ENCODE measurements at regions not wholly inside any gene's neighbourhood (a gene's known extent, or its start where the extent isn't known, plus 50 kb on each side); places are given as distances from the start of the nearest gene placed in this dataset.

- no peak overlapping the region for H3K4me3 Mint-ChIP-seq
- no peak overlapping the region for H3K27ac Mint-ChIP-seq
- ATAC-seq (no peak), DNase-seq (ENCODE audit: low spot score in 2 of 2) (no peak)
- no peaks in the 10 kb centered on the region for H3K9me3 Mint-ChIP-seq
- H3K4me1 Mint-ChIP-seq: no peaks in the 10 kb centered on the region
- H3K36me3 Mint-ChIP-seq: no peaks in the 10 kb centered on the region
Observed at GRCh38 chr11:105553025-105553424, 56.8 kb upstream of the GRIA4 start.

- H3K4me3 Mint-ChIP-seq: no peak overlapping the region
- H3K9me3 Mint-ChIP-seq: no peaks in the 10 kb centered on the region
- H3K27ac Mint-ChIP-seq: no peak overlapping the region
- ATAC-seq: no peak
- no peaks in the 10 kb centered on the region for H3K36me3 Mint-ChIP-seq
- no peak for DNase-seq (ENCODE audit: low spot score in 2 of 2)
- no peaks in the 10 kb centered on the region for H3K4me1 Mint-ChIP-seq
Observed at GRCh38 chr11:105548359-105548758, 61.5 kb upstream of the GRIA4 start.

GRCh38 chr11:105538588-105538987, 71.3 kb upstream of the GRIA4 start:
- H3K4me1 Mint-ChIP-seq: no peaks in the 10 kb centered on the region
- H3K9me3 Mint-ChIP-seq: no peaks in the 10 kb centered on the region
- no peak overlapping the region for H3K27ac Mint-ChIP-seq
- ATAC-seq (no peak), DNase-seq (ENCODE audit: low spot score in 2 of 2) (no peak)
- no peaks in the 10 kb centered on the region for H3K36me3 Mint-ChIP-seq
- H3K4me3 Mint-ChIP-seq: no peak overlapping the region

GRCh38 chr11:105537531-105537930, 72.3 kb upstream of the GRIA4 start:
- H3K4me3 Mint-ChIP-seq: no peak overlapping the region
- H3K9me3 Mint-ChIP-seq: no peaks in the 10 kb centered on the region
- DNase-seq (ENCODE audit: low spot score in 2 of 2): no peak
- no peak overlapping the region for H3K27ac Mint-ChIP-seq
- H3K36me3 Mint-ChIP-seq: no peaks in the 10 kb centered on the region
- no peaks in the 10 kb centered on the region for H3K4me1 Mint-ChIP-seq
- ATAC-seq: no peak

- Mint-ChIP-seq H3K36me3 (no peaks in the 10 kb centered on the region), H3K4me3 (no peak overlapping the region), H3K27ac (no peak overlapping the region), H3K4me1 (no peaks in the 10 kb centered on the region), H3K9me3 (peaks cover 4% of the 10 kb centered on the region)
- DNase-seq (ENCODE audit: low spot score in 2 of 2) (no peak), ATAC-seq (no peak)
Observed at GRCh38 chr11:105524286-105524685, 85.6 kb upstream of the GRIA4 start.

GRCh38 chr11:105520706-105521345, 89.0 kb upstream of the GRIA4 start:
- no peak for DNase-seq (ENCODE audit: low spot score in 2 of 2)
- Mint-ChIP-seq H3K9me3 (peaks cover 3% of the 10 kb centered on the region), H3K4me1 (no peaks in the 10 kb centered on the region), H3K27ac (no peak overlapping the region), H3K4me3 (no peak overlapping the region), H3K36me3 (no peaks in the 10 kb centered on the region)
- ATAC-seq: no peak

- Mint-ChIP-seq H3K4me3 (no peak overlapping the region), H3K27ac (no peak overlapping the region), H3K36me3 (no peaks in the 10 kb centered on the region), H3K9me3 (no peaks in the 10 kb centered on the region), H3K4me1 (no peaks in the 10 kb centered on the region)
- ATAC-seq (no peak), DNase-seq (ENCODE audit: low spot score in 2 of 2) (no peak)
Observed at GRCh38 chr11:105507496-105508254, 102.2 kb upstream of the GRIA4 start.

GRCh38 chr11:105492010-105492409, 117.9 kb upstream of the GRIA4 start:
- Mint-ChIP-seq H3K9me3 (no peaks in the 10 kb centered on the region), H3K4me1 (no peaks in the 10 kb centered on the region), H3K4me3 (no peak overlapping the region), H3K27ac (no peak overlapping the region), H3K36me3 (no peaks in the 10 kb centered on the region)
- DNase-seq (ENCODE audit: low spot score in 2 of 2) (no peak), ATAC-seq (no peak)

- DNase-seq (ENCODE audit: low spot score in 2 of 2) (no peak), ATAC-seq (no peak)
- no peak overlapping the region for H3K27ac Mint-ChIP-seq
- no peaks in the 10 kb centered on the region for H3K4me1 Mint-ChIP-seq
- H3K9me3 Mint-ChIP-seq: no peaks in the 10 kb centered on the region
- H3K4me3 Mint-ChIP-seq: no peak overlapping the region
- no peaks in the 10 kb centered on the region for H3K36me3 Mint-ChIP-seq
Observed at GRCh38 chr11:105491394-105491793, 118.5 kb upstream of the GRIA4 start.

GRCh38 chr11:105490333-105490732, 119.5 kb upstream of the GRIA4 start:
- Mint-ChIP-seq H3K27ac (no peak overlapping the region), H3K4me1 (no peaks in the 10 kb centered on the region), H3K4me3 (no peak overlapping the region), H3K36me3 (no peaks in the 10 kb centered on the region), H3K9me3 (no peaks in the 10 kb centered on the region)
- DNase-seq (ENCODE audit: low spot score in 2 of 2) (no peak), ATAC-seq (no peak)

GRCh38 chr11:105489446-105489845, 120.4 kb upstream of the GRIA4 start:
- no peak overlapping the region for H3K27ac Mint-ChIP-seq
- H3K36me3 Mint-ChIP-seq: no peaks in the 10 kb centered on the region
- H3K4me1 Mint-ChIP-seq: no peaks in the 10 kb centered on the region
- DNase-seq (ENCODE audit: low spot score in 2 of 2) (no peak), ATAC-seq (no peak)
- no peak overlapping the region for H3K4me3 Mint-ChIP-seq
- no peaks in the 10 kb centered on the region for H3K9me3 Mint-ChIP-seq

GRCh38 chr11:105486929-105487328, 122.9 kb upstream of the GRIA4 start:
- Mint-ChIP-seq H3K27ac (no peak overlapping the region), H3K4me3 (no peak overlapping the region), H3K9me3 (no peaks in the 10 kb centered on the region), H3K36me3 (no peaks in the 10 kb centered on the region), H3K4me1 (no peaks in the 10 kb centered on the region)
- DNase-seq (ENCODE audit: low spot score in 2 of 2) (no peak), ATAC-seq (no peak)

GRCh38 chr11:105469931-105470330, 139.9 kb upstream of the GRIA4 start:
- H3K27ac Mint-ChIP-seq: no peak overlapping the region
- no peak overlapping the region for H3K4me3 Mint-ChIP-seq
- H3K9me3 Mint-ChIP-seq: no peaks in the 10 kb centered on the region
- DNase-seq (ENCODE audit: low spot score in 2 of 2) (no peak), ATAC-seq (no peak)
- H3K36me3 Mint-ChIP-seq: no peaks in the 10 kb centered on the region
- H3K4me1 Mint-ChIP-seq: no peaks in the 10 kb centered on the region

GRCh38 chr11:105468154-105468553, 141.7 kb upstream of the GRIA4 start:
- ATAC-seq: no peak
- H3K4me3 Mint-ChIP-seq: no peak overlapping the region

GRCh38 chr11:105466582-105467228, 143.2 kb upstream of the GRIA4 start:
- no peak for DNase-seq (ENCODE audit: low spot score in 2 of 2)
- no peak for ATAC-seq
- peaks cover under 1% of the 10 kb centered on the region for H3K9me3 Mint-ChIP-seq

More at GRCh38 chr11:105468154-105468553, 141.7 kb upstream of the GRIA4 start:
- Mint-ChIP-seq H3K36me3 (no peaks in the 10 kb centered on the region), H3K4me1 (no peaks in the 10 kb centered on the region), H3K27ac (no peak overlapping the region), H3K9me3 (no peaks in the 10 kb centered on the region)
- no peak for DNase-seq (ENCODE audit: low spot score in 2 of 2)

GRCh38 chr11:105458071-105458470, 151.8 kb upstream of the GRIA4 start:
- Mint-ChIP-seq H3K4me3 (no peak overlapping the region), H3K9me3 (peaks cover 7% of the 10 kb centered on the region), H3K27ac (no peak overlapping the region), H3K36me3 (no peaks in the 10 kb centered on the region), H3K4me1 (no peaks in the 10 kb centered on the region)
- ATAC-seq (peak; percentile 16), DNase-seq (ENCODE audit: low spot score in 2 of 2) (no peak)

More at GRCh38 chr11:105466582-105467228, 143.2 kb upstream of the GRIA4 start:
- Mint-ChIP-seq H3K4me3 (no peak overlapping the region), H3K4me1 (no peaks in the 10 kb centered on the region), H3K27ac (no peak overlapping the region), H3K36me3 (no peaks in the 10 kb centered on the region)

Data from stimulated activated effector memory CD8-positive, alpha-beta T cell treated with anti-CD3 and anti-CD28 coated beads, Interleukin-12 subunit alpha, Interleukin-12 subunit beta, amount 100 ng/mL, for 72 hours (primary cell).